SK-N-SH (cell line): ENCODE measurements at regions not wholly inside any gene's neighbourhood (a gene's known extent, or its start where the extent isn't known, plus 50 kb on each side); places are given as distances from the start of the nearest gene placed in this dataset.

ENCODE experiments used
- CTCF ChIA-PET: fragments of 300-600, 350-600 bp; formaldehyde crosslinking; extraction: SDS; loops from one replicate; lab custom pipeline; 2021; lab: Yijun Ruan, JAX
- POLR2A ChIA-PET: fragments of 350-600 bp; sonication (Branson Sonifier 250); formaldehyde crosslinking; extraction: SDS; loops from one replicate; lab custom pipeline; 2020; ENCODE audit warnings: antibody characterized with exemption, inconsistent platforms; lab: Yijun Ruan, JAX
- DNase-seq: peaks from one replicate; pipeline ENCODE4 v3.0.0; 2012
- H2AFZ ChIP-seq: fragments of 200-600 bp; sonication (generic); 2 replicates; pipeline ENCODE4 v1.8.1; 2016; ENCODE audit warnings: antibody characterized with exemption, mild to moderate bottlenecking, low read depth
- H3F3A ChIP-seq: fragments of 200-600 bp; sonication (generic); replicated peaks from 2 replicates; pipeline ENCODE3; 2016; ENCODE audit warnings: antibody characterized with exemption, mild to moderate bottlenecking; ENCODE audit not compliant: insufficient read depth
- H3K27ac ChIP-seq, 2 experiments: fragments of 200-500 bp in 1 of 2; fragments of 200-600 bp in 1 of 2; sonication (Bioruptor generic) in 1 of 2; sonication (generic), shearing (Covaris generic) in 1 of 2; 2 replicates each; pipeline versions ENCODE4 v1.5.1 to v1.6.1; 2014 to 2016; ENCODE audit warnings: low read depth in 2 of 2, inconsistent platforms in 1 of 2, low read length in 1 of 2, mild to moderate bottlenecking in 1 of 2, mixed read lengths in 1 of 2
- H3K27me3 ChIP-seq: fragments of 200-600 bp; sonication (generic), shearing (Covaris generic); 2 replicates; pipeline ENCODE4 v1.6.1; 2016; ENCODE audit warnings: mixed run types; ENCODE audit not compliant: insufficient read depth
- H3K36me3 ChIP-seq, 2 experiments: fragments of 200-500 bp in 1 of 2; fragments of 200-600 bp in 1 of 2; sonication (Bioruptor generic) in 1 of 2; sonication (generic) in 1 of 2; replicated peaks in 1 of 2; 2 replicates each; pipeline versions ENCODE3 to v1.5.1; 2014 to 2016; ENCODE audit warnings: low read length in 1 of 2, mild to moderate bottlenecking in 1 of 2; ENCODE audit not compliant: insufficient read depth in 2 of 2, control insufficient read depth in 1 of 2
- H3K4me1 ChIP-seq, 2 experiments: fragments of 200-500 bp in 1 of 2; fragments of 200-600 bp in 1 of 2; sonication (Bioruptor generic) in 1 of 2; sonication (generic), shearing (Covaris generic) in 1 of 2; 2 replicates each; pipeline versions ENCODE4 v1.5.1 to v1.6.1; 2014 to 2016; ENCODE audit warnings: low read depth in 1 of 2, low read length in 1 of 2, mixed run types in 1 of 2; ENCODE audit not compliant: insufficient read depth in 2 of 2, control insufficient read depth in 1 of 2
- H3K4me2 ChIP-seq: fragments of 200-600 bp; sonication (generic), shearing (Covaris generic); 2 replicates; pipeline ENCODE4 v1.6.1; 2017; ENCODE audit warnings: mixed run types
- H3K4me3 ChIP-seq, 2 experiments: fragments of 200-500 bp in 1 of 2; fragments of 200-600 bp in 1 of 2; sonication (Bioruptor generic) in 1 of 2; sonication (generic), shearing (Covaris generic) in 1 of 2; 2 replicates each; pipeline versions ENCODE4 v1.5.1 to v1.8.1; 2014 to 2016; ENCODE audit warnings: low read depth in 2 of 2, inconsistent platforms in 1 of 2, low read length in 1 of 2, mild to moderate bottlenecking in 1 of 2, mixed read lengths in 1 of 2, moderate library complexity in 1 of 2
- H3K79me2 ChIP-seq: fragments of 200-600 bp; sonication (generic); 2 replicates; pipeline ENCODE4 v1.8.1; 2017; ENCODE audit warnings: mild to moderate bottlenecking; ENCODE audit not compliant: insufficient read depth
- H3K9ac ChIP-seq: fragments of 200-600 bp; sonication (generic); 2 replicates; pipeline ENCODE4 v1.6.1; 2017; ENCODE audit warnings: mixed run types
- H3K9me2 ChIP-seq: fragments of 200-600 bp; sonication (generic); 2 replicates; pipeline ENCODE4 v1.6.1; 2017; ENCODE audit warnings: mixed run types
- H3K9me3 ChIP-seq: fragments of 200-600 bp; sonication (generic); 2 replicates; pipeline ENCODE4 v1.6.1; 2017; ENCODE audit warnings: mixed run types, mild to moderate bottlenecking, moderate library complexity
- H4K20me1 ChIP-seq: fragments of 200-600 bp; sonication (generic); 2 replicates; pipeline ENCODE4 v1.6.1; 2017; ENCODE audit warnings: mild to moderate bottlenecking, mixed run types; ENCODE audit not compliant: insufficient read depth
- CHD2 ChIP-seq: fragments of 150-350 bp; IDR thresholded peaks from 2 replicates; pipeline ENCODE4 v1.6.1; 2018; ENCODE audit warnings: low read length; ENCODE audit not compliant: partially characterized antibody
- ELF1 ChIP-seq: IDR thresholded peaks from 2 replicates; pipeline ENCODE4 v1.4.0; 2012
- EP300 ChIP-seq, 2 experiments: IDR thresholded peaks; 2 replicates each; pipeline versions ENCODE4 v1.4.0 to v1.6.1; 2012; ENCODE audit warnings: borderline replicate concordance in 1 of 2, low read depth in 1 of 2, low read length in 1 of 2
- FOXM1 ChIP-seq: IDR thresholded peaks from 2 replicates; pipeline ENCODE4 v1.4.0; 2012; ENCODE audit warnings: low read depth, mild to moderate bottlenecking
- GATA2 ChIP-seq: sonication (generic); formaldehyde crosslinking; IDR thresholded peaks from 2 replicates; pipeline ENCODE4 v1.5.0; 2020; ENCODE audit warnings: mild to moderate bottlenecking, missing genetic modification reagents
- IRF3 ChIP-seq: fragments of 150-350 bp; IDR thresholded peaks from 2 replicates; pipeline ENCODE4 v1.6.1; 2016; ENCODE audit warnings: mild to moderate bottlenecking, low read depth, low read length
- JUND ChIP-seq: IDR thresholded peaks from 2 replicates; pipeline ENCODE4 v1.4.0; 2012
- MEF2A ChIP-seq: IDR thresholded peaks from 2 replicates; pipeline ENCODE4 v1.4.0; 2012; ENCODE audit warnings: low read depth, borderline replicate concordance
- NRF1 ChIP-seq: IDR thresholded peaks from 2 replicates; pipeline ENCODE4 v1.6.1; 2012; ENCODE audit warnings: low read depth, mild to moderate bottlenecking, low read length
- REST ChIP-seq: IDR thresholded peaks from 2 replicates; pipeline ENCODE4 v1.6.1; 2012; ENCODE audit warnings: mild to moderate bottlenecking, low read depth, low read length, moderate library complexity
- RFX5 ChIP-seq: IDR thresholded peaks from 2 replicates; pipeline ENCODE4 v1.6.1; 2012; ENCODE audit warnings: mild to moderate bottlenecking, improper control_type of control experiment, low read length
- RXRA ChIP-seq: IDR thresholded peaks from 2 replicates; pipeline ENCODE4 v1.4.0; 2012; ENCODE audit warnings: low read depth, mild to moderate bottlenecking, borderline replicate concordance
- SMC3 ChIP-seq: IDR thresholded peaks from 2 replicates; pipeline ENCODE4 v1.6.1; 2012; ENCODE audit warnings: low read depth, low read length, improper control_type of control experiment
- TAF1 ChIP-seq: IDR thresholded peaks from 2 replicates; pipeline ENCODE4 v1.6.1; 2012; ENCODE audit warnings: low read depth, mild to moderate bottlenecking, low read length, moderate library complexity, borderline replicate concordance
- TEAD4 ChIP-seq: IDR thresholded peaks from 2 replicates; pipeline ENCODE4 v1.4.0; 2012; ENCODE audit warnings: mild to moderate bottlenecking, borderline replicate concordance; ENCODE audit not compliant: insufficient read depth
- YY1 ChIP-seq: IDR thresholded peaks from 2 replicates; pipeline ENCODE4 v1.4.0; 2012; ENCODE audit warnings: low read depth, mild to moderate bottlenecking
- WGBS: methylation state at CpG from one replicate; pipeline ENCODE4 v1.1.6; 2017; ENCODE audit warnings: low lambda C conversion rate; 5-methylcytosine and 5-hydroxymethylcytosine counted together
- TF ChIP-seq, protein P1 (sequence below): IDR thresholded peaks from 2 replicates; pipeline ENCODE4 v1.4.0; 2012; ENCODE audit warnings: low read depth, borderline replicate concordance

GRCh38 chr15:72838311-72838731 is 54.8 kb upstream of the ADPGK start:
- H3K9ac ChIP-seq, result no peak overlapping the region
- H3K4me3 ChIP-seq, result no peak overlapping the region
- no peak overlapping the region for H3K27ac ChIP-seq
- no peaks in the 10 kb centered on the region for H4K20me1 ChIP-seq
- no peak overlapping the region for H2AFZ ChIP-seq
- no peaks in the 10 kb centered on the region for H3K4me1 ChIP-seq
- WGBS, result 64% methylated on average over 5 of the region's 5 CpGs
- H3K27me3 ChIP-seq, result no peaks in the 10 kb centered on the region; the same call in 1 of the 2 replicates
- ChIA-PET CTCF (interaction anchor here (0.7 kb wide), 1 partner anchor 232 kb away, joined by 4 read pairs; no protein-coding TSS in a partner anchor), POLR2A (no interaction called here)
- no peak overlapping the region for H3K4me2 ChIP-seq
- no peaks in the 10 kb centered on the region for H3K79me2 ChIP-seq
- no peaks in the 10 kb centered on the region for H3K36me3 ChIP-seq
- DNase-seq, result no peak
- H3F3A ChIP-seq, result no peaks in the 10 kb centered on the region
- no peaks in the 10 kb centered on the region for H3K9me2 ChIP-seq
- H3K9me3 ChIP-seq, result no peaks in the 10 kb centered on the region
- TF ChIP-seq RFX5, result no peak
- no peak for TF ChIP-seq EP300 (IDR thresholded peaks at IDR 0.05; ENCODE audit: borderline replicate concordance in 1 of 2, low read depth in 1 of 2, low read length in 1 of 2)

- whole genome bisulfite sequencing, result 58% methylated on average over 6 of the region's 6 CpGs
- Histone ChIP-seq H2AFZ (no peak overlapping the region), H3K36me3 (no peaks in the 10 kb centered on the region), H3K4me1 (no peaks in the 10 kb centered on the region), H3K9ac (no peak overlapping the region), H3K27me3 (no peaks in the 10 kb centered on the region; the same call in 1 of the 2 replicates), H4K20me1 (no peaks in the 10 kb centered on the region), H3K9me2 (no peaks in the 10 kb centered on the region), H3K27ac (no peak overlapping the region), H3K9me3 (no peaks in the 10 kb centered on the region), H3K4me2 (no peak overlapping the region), H3F3A (no peaks in the 10 kb centered on the region), H3K79me2 (no peaks in the 10 kb centered on the region), H3K4me3 (no peak overlapping the region)
- CTCF ChIA-PET, result interaction anchor here (1.1 kb wide), 1 partner anchor 39 kb away, joined by 3 read pairs; no protein-coding TSS in a partner anchor
- TF ChIP-seq GATA2 (no peak), MEF2A (no peak), JUND (no peak), TEAD4 (no peak), ELF1 (no peak), NRF1 (no peak), REST (no peak), TAF1 (no peak), FOXM1 (no peak), YY1 (no peak), CHD2 (no peak), SMC3 (no peak), RXRA (no peak), IRF3 (no peak), EP300 (IDR thresholded peaks at IDR 0.05; ENCODE audit: borderline replicate concordance in 1 of 2, low read depth in 1 of 2, low read length in 1 of 2) (no peak)
- TF ChIP-seq, protein P1, sequence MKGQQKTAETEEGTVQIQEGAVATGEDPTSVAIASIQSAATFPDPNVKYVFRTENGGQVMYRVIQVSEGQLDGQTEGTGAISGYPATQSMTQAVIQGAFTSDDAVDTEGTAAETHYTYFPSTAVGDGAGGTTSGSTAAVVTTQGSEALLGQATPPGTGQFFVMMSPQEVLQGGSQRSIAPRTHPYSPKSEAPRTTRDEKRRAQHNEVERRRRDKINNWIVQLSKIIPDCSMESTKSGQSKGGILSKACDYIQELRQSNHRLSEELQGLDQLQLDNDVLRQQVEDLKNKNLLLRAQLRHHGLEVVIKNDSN, result no peak
- POLR2A ChIA-PET, result no interaction called here
- DNase-seq, result no peak
Observed at GRCh38 chr15:72836676-72837330, 53.2 kb upstream of the ADPGK start.
